ENCODE measurements at regions not wholly inside any gene's neighbourhood (a gene's known extent, or its start where the extent isn't known, plus 50 kb on each side); places are given as distances from the start of the nearest gene placed in this dataset.

DNA sequence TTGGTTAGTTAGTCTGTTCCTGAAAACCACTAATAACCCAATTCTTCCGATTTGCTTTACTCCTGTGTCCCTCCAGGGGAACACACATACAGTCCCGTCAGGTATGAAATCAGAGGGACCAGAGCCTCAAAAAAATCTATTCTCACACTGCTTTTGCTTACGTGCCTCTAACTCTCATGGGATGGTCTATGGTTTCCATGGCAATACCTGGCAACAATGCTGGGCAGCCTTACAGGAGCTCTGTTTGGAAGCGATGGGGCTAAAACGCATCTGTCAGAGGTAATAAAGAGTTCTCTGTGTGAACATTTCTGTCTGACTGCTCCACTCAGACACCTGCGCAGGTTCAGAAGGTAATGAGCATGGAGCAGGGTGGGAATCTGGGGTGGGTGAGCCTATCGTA lies 376.2 kb downstream of the GXYLT1 start:
- no peak for DNase-seq (ENCODE audit: low read depth in 2 of 2)

DNA sequence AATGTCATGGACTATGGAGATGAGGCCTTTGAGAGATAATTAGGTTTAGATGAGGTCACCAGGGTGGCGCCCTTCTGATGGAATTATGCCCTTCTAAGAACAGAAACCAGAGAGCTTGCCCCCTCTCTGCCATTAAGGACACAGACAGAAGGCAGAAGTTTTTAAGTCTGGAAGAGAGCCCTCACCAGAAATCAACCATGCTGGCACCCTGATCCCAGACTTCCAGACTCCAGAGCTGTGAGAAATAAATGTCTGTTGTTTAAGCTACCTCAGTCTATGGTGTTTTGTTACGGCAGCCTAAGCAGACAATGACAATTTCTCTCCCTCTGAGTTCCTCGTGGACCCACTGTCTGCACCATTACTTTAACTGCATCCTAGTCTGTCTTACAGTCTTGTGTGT lies 382.0 kb downstream of the GXYLT1 start:
- no peak for DNase-seq (ENCODE audit: low read depth in 2 of 2)

DNA sequence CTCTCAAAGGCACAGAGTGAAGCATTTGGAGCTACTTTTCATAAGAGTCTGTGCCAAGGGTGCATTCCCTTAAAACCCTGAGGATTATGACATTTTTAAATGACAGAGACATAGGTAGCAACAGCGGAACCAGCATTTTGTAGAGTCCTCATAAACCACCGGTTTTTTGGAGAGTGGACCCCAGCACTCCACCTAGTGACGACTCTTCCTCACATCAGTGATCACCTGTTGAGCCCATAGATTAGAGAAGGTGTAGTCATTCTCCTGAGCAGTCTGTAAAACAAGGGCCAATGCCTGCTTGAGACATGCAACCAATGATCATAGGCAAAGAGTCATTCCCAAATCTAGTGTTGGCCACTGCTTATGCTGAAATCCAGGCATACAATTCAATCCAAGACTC lies 399.1 kb downstream of the GXYLT1 start:
- DNase-seq (ENCODE audit: low read depth in 2 of 2): no peak

DNA sequence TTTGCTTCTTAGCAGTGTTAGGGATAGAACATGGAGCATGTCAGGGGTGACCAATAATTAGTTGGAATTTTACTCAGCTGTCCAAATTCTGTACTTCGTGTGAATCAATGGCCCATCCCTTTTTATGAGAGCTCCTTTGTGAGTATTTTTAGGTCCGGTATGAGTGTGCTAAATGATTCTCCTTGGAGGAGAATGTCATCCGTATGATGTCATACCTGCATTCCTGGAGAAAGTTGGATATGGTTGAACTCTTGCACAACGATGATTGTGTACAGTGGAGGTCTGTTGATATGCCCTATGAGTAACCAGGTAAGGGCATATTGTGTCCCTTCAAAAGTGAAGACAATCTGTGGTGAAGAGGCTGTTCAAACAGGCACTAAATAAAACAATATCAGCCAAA lies 400.8 kb downstream of the GXYLT1 start:
- no peak for DNase-seq (ENCODE audit: low read depth in 2 of 2)

DNA sequence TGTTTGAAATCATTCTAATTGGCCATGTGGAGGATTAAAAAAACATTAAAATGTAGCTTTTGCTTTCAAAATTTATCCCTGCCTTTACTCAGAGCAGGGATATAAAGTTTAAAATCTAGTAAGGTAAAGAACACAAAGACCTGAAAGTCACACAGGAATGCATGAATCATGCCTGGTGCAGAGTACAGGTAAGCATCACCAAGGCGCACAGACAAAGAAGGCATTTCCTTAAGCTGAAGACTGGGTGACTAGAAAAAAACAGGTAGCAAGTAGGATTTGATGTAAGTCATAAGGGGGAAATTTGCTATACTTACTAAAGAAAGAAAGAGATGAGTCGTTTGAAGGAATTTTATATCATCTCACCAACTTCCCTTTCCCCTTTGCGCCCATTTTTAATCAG lies 405.6 kb downstream of the GXYLT1 start:
- no peak for DNase-seq (ENCODE audit: low read depth in 2 of 2)

DNA sequence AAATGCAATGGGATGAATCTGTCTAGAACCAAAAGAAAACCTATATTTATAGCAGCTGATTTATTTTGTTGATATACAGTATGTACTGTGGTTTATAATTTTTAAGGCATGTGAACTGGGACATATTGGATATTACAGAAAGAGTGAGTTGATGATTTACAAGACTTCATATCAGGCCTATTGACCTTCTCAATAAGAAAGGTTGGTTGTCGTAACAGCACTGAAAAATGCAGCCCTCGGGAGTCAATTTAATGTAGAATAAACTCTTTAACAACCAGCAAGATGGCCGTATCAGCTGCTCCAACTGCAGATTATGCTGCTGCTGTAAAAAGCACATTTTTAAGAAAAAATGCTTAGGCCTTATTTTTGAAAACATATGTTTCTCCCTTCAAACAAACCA lies 407.3 kb downstream of the GXYLT1 start:
- no peak for DNase-seq (ENCODE audit: low read depth in 2 of 2)

DNA sequence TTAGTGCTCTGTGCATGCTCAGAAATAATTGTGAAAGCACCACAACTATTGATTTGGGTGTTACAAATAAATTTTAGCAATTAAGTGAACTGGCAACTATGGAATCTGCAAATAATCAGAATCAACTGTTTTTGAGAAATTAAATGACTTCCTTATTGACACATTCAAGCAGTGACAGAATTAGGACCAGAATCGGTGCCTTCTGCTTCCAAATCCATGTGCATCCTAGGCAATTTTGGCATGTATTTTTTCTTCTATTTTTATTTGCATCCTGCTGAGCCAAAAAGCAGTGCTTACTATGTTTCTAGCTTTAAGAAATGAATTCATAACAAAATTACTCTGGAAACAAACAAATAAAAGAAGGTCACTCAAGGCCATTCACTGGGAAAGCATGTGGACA lies 408.2 kb downstream of the GXYLT1 start:
- no peak for DNase-seq (ENCODE audit: low read depth in 2 of 2)

DNA sequence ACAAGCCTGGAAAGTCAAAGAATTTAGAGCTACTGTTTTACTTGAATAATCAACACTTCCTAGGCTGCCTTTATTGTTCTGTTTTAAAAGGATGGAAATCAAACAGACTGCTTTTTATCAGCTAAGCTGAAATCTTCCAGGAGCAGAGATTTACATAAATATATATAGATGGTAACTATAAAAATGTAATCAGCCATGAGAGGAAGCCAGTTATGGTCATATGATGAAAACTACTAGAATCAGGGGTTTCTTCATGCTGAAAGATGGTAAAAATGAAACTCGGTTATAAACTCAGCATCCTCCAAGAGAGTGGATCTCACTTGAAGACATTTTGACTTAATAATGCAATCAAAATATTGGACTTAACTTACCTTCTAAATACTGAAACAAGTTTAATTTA lies 413.0 kb downstream of the GXYLT1 start:
- DNase-seq (ENCODE audit: low read depth in 2 of 2): no peak

DNA sequence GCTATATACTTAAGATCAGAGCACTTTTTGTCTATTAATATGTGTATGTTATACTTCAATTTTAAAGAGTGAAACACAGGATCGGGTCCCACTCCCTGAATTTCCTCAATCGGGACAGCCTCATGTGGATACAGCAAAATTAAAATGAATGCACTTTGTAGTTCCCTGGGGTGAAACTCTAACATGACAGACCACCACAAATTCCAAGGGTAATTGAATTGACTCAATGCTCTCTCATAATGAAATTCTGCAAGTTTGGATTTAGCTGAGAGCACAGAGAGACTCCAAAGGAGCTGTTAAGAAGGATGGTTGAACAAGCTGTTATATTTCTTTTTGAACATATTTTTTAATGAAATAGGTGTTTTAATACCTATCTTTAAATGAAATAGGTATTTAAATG lies 413.6 kb downstream of the GXYLT1 start:
- DNase-seq (ENCODE audit: low read depth in 2 of 2): no peak

DNA sequence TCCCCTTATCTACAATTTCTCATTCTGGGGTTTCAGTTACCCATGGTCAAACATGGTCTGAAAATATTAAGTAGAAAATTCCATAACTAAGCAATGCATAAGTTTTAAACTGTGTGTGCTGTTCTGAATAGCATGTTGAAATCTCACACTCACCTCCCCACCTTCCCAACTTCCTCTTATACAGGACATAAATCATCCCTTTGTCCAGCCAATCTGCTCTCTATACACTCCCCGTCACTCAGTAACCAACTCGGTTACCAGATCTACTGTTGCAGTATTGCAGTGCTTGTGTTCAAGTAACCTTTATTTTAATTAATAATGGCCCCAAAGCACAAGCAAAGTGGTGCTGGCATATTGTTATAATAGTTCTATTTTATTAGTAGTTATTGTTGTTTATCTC lies 420.5 kb downstream of the GXYLT1 start:
- no peak for DNase-seq (ENCODE audit: low read depth in 2 of 2)

DNA sequence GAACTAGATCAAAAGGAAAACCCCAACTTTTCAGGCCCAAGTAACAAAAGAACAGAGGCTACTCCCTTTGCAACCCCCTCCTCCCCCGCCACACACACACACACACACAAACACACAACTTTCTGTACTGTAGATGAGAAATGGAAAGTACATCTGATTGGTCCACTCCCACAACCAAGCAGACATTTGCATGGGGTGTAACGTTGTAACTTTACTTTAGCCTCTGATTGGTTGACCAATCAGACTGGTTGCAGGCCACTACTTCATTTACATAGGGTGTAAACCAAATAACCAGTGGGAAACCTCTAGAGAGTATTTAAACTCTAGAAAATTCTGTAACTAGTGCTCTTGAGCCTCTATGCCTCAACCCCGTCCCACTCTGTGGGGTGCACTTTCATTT lies 425.5 kb downstream of the GXYLT1 start:
- no peak for DNase-seq (ENCODE audit: low read depth in 2 of 2)

DNA sequence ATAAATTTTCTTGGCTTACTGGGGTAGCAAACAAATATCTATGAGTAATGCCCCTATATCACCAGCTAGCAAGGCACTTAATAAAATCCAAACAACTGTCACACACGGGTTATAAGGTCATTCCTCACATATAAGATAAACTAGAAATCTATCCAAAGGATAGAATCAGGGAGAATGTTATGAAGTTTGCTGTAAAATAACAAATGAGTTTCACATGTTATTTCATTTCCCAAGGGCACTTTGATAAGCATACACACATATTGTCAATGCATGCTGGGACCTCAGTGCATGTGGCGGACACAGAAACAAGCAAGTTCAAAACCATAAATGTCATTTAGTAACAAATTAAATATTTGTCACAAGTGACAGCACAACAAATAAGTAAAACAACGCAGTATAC lies 429.4 kb downstream of the GXYLT1 start:
- no peak for DNase-seq (ENCODE audit: low read depth in 2 of 2)

DNA sequence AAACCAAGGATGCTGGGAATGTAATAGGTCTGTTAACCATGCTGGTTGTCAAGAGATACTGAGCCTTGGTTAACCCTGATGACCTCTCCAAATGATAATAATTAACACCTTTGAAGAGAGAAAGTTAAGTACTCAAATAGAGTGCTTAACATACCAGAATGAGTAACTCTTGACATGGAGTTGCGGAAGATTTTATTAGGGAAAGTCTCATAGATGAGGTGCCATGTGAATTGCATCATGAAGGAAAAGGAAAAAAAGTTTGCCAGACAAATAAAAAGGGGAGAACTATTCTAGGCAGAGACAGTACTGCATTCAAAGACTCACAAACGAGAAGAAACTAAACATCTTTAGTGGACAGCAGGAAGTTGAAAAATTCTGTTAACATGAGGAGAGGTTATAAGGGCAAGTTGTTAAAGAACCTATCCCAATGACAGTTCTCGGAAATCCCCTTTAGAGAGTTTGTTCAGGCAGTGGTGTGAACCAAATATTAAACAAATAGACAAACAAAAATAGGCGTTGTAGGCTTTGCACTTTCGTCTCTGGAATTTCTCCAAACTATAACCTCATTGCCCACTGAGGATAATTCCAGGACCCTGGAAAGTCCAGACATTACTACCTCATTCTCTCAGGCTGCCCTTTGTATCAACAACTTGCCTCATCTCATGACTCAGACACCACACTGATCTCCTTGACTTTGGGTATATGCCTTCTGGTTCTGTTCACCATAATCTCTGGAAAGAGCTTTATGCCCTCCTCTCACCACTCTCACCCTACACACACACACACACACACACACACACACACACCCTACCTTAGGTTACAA lies 435.0 kb downstream of the GXYLT1 start:
- no peak for DNase-seq (ENCODE audit: low read depth in 2 of 2)

DNA sequence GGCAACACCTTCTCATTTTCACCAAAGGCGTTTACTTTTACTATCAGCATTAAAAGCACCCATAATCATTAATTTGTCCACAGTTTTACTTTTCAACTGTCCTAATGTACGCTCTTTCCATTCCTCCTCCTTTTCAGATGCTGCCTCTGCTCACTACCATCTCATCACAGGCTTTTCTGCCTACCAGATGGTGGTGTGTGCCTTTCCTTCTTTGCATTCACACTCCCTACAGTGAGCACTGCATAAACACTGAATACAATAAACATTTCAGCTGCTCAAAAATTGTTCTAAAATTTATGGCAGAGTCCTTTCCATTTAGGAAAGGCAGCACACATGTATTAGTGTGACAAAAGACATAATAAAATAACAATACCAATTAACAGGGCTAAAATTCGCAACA lies 435.7 kb downstream of the GXYLT1 start:
- DNase-seq (ENCODE audit: low read depth in 2 of 2): no peak

DNA sequence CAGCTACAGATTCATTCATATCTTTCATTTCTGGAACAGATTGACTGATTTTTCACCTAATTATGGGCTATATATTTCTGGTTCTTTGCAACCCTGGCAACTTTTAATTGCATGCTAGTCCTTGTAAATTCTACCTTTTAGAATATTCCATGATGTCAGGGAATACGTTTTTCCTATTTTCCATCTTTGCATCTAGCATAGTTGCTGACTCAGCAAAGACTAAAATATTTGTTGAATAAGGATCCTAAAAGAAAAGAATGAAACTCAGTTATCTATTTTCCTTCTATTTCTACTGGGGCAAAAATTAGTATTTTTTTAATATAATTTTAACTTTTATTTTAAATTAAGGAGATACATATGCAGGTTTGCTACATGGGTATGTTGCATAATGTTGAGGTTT lies 438.3 kb downstream of the GXYLT1 start:
- DNase-seq (ENCODE audit: low read depth in 2 of 2): no peak

DNA sequence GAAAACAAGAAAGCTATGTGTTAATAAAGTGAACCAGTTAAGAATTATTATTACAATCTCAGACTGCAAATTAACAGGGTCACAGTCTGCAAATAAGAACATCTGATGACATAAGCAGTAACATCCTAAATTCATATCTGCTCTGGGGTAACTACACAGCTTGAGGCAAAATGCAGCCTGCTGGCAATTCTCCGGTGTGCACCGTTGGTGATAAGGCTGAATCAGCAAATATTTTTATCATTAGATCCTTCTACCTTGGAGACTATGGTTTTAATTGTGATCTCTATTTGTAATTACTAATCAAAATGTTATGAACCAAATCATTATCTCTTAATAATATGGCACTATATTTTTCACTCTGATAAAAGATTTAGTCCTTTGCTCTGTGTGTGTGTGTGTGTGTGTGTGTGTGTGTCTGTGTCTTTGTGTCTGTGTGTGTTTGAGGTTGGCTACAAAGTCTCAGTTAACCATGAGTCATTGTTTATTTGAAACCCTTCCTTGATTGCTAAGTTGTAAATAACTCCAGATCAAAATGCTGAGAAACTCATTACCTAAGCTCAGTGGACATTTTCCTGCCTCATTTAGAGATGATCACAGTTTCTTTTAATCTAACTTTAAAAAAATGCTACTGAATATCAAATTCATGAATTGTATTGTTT lies 442.6 kb downstream of the GXYLT1 start:
- DNase-seq (ENCODE audit: low read depth in 2 of 2): no peak

DNA sequence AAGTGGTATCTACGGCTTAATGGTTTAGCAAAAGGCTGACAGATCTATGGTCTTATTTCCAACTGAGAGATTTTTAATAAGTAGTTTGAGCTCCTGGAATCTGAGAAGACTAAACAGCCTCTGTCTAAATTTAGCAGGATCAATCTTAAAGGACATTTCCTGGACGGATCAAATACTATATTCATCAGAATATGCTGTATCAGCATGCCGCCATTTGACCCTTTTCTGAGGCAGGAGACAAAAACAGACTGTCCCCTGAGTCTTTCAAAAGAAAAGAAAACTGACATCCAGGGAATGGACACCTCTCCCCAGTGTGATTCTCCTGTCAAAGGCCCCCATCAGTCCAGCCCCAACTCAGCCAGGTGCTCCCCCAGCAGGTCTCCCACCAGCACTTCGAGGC lies 443.7 kb downstream of the GXYLT1 start:
- DNase-seq (ENCODE audit: low read depth in 2 of 2): no peak

DNA sequence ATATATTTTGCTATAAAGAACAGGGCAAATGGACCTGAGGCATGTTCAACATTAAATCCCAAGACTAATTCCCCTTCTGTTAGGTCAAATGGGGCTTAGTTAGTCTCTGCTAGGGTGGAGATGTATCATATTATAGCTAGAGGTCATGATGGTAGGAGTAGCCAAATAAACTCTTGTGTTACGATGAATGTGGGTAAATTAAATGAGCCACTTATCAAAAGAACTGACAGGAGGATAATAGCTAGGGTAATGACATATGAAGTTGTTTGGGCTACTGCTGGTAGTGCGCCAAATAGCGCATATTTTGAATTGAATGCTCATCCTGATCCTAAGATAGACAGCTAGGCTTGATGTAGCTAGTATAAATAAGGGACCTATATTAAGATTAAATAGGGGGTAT lies 445.0 kb downstream of the GXYLT1 start:
- no peak for DNase-seq (ENCODE audit: low read depth in 2 of 2)

DNA sequence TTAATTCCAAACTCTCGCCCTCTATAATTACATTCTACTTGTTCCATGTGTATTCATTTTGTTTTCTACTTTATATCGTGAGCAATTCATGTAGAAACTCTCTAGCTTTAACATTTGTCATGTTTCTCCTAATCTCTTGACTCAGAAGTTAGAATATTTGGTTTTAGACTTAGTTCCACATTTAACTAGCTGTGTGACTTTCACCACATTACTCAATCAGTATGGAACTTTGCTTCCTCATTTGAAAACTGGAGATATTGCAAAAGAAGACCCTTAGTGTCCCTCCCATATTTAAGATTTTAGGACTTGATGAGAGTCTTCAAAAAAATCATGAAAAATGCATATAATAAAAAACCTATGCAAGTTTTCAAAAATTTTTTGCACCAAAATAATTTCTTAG lies 447.5 kb downstream of the GXYLT1 start:
- DNase-seq (ENCODE audit: low read depth in 2 of 2): no peak

DNA sequence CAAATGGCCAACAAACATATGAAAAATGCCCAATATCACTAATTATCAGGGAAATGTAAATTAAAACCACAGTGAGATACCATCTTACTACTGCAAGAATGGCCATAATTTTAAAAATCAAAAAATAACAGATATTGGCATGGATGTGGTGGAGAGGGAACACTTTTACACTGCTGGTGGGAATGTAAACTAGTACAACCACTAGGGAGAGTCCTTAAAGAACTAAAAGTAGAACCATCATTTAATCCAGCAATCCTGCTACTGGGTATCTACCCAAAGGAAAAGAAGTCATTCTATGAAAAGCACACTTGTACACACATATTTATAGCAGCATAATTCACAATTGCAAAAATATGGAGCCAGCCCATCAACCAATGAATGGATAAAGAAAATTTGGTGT lies 459.7 kb downstream of the GXYLT1 start:
- no peak for DNase-seq (ENCODE audit: low read depth in 2 of 2)

DNA sequence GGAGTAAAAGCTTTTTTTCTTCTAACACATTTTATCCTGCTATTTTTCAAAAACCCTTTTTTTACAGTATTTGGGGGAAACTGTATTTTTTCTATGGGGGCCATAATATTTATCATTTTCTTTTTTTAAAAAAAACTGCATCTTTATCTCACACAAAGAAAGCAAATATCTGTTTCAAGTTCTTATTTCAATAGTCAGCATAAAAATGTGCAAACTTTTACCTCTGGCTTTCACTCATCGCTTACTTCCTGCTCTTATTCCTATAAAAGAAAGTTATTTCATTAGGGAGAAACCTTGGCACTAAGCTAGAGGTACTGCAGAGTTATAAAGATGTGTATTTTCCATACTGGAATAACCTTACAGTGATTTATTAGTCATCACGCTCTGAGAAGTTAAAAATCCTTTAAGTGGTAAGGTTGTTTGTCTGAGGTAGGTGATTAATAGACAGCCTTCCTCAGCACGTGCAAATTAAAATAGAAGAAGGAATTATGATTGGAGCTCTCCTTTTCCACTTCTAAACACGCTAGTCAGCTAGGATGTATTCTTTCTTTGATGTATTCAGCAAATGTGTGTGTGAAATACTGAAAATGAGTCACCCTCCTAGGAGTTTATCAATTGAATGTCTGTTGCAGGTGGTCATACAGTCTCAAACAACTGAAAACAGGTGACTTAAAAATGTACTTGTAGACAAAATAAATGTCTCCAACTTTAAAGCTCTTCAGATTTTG lies 461.0 kb downstream of the GXYLT1 start:
- DNase-seq (ENCODE audit: low read depth in 2 of 2): no peak

DNA sequence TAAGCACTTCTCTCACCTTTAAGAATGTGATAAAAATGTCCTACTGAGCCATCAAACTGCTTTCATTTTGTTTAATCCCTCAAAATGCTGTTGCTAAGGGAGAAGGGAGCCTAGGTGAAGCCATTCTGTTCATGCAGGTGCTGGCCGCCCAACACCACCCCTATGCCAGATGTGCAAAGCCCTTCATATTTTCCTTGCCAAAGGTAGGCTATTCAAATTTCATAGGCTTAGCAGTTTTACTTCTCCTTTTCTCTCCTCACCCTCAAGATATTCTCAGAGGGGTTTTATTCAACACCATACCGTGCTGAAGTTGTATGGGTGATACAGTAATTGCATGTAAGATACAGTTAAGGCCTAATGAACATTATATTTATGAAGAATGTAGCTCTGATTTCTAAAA lies 461.7 kb downstream of the GXYLT1 start:
- DNase-seq (ENCODE audit: low read depth in 2 of 2): no peak

DNA sequence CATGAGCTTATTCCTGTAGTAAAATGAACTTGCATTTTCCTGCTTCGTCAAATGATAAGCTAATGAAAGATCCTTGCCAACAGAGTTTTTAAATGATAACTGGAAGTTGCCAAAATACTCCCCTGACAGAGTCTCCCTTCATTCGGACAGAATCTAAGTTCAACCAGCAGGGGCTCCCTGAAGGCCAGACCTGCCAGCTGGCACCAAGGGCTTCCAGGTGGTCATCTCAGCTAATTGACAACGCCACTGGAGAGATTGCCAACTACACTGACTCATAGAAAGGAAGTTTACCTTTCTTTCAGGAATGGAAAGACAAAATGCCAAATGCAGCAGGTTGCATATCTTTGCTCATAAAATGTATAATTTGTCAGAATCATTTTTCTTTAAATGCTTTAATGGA lies 462.8 kb downstream of the GXYLT1 start:
- no peak for DNase-seq (ENCODE audit: low read depth in 2 of 2)

Data from stimulated activated CD4-positive, alpha-beta T cell treated with anti-CD3 and anti-CD28 coated beads, Interleukin-12 subunit alpha, Interleukin-12 subunit beta, amount 100 ng/mL, for 24 hours (primary cell).